GM23338 (cell line): ENCODE measurements at regions not wholly inside any gene's neighbourhood (a gene's known extent, or its start where the extent isn't known, plus 50 kb on each side); places are given as distances from the start of the nearest gene placed in this dataset.

Source experiments
- ATAC-seq: fragments of 200-7000 bp; cut with Tn5 transposase; 3 replicates; pipeline ENCODE4 v1.9.1; 2020
- DNase-seq: peaks from one replicate; pipeline ENCODE4 v3.0.0-alpha.2; 2015; ENCODE audit warnings: low spot score
- H2AFZ ChIP-seq: fragments of 200-600 bp; sonication (generic); 2 replicates; pipeline ENCODE4 v1.8.0; 2016; ENCODE audit warnings: antibody characterized with exemption, mild to moderate bottlenecking, moderate library complexity
- H3F3A ChIP-seq: fragments of 200-600 bp; sonication (generic); replicated peaks from 2 replicates; pipeline ENCODE4 v1.8.0; 2017; ENCODE audit warnings: antibody characterized with exemption, mixed run types, low read depth
- H3K27ac ChIP-seq: fragments of 200-600 bp; sonication (generic); 2 replicates; pipeline ENCODE4 v1.6.1; 2016; ENCODE audit warnings: low read depth
- H3K27me3 ChIP-seq: fragments of 200-600 bp; sonication (generic); 2 replicates; pipeline ENCODE4 v1.8.0; 2016; ENCODE audit warnings: mild to moderate bottlenecking, mixed run types, moderate library complexity; ENCODE audit not compliant: insufficient read depth
- H3K36me3 ChIP-seq: fragments of 200-600 bp; sonication (generic); 2 replicates; pipeline ENCODE4 v1.8.0; 2016; ENCODE audit warnings: mild to moderate bottlenecking; ENCODE audit not compliant: insufficient read depth
- H3K4me1 ChIP-seq: fragments of 200-600 bp; sonication (generic); 2 replicates; pipeline ENCODE4 v1.8.0; 2016; ENCODE audit warnings: mild to moderate bottlenecking, moderate library complexity; ENCODE audit not compliant: insufficient read depth
- H3K4me2 ChIP-seq: fragments of 200-600 bp; sonication (generic); 2 replicates; pipeline ENCODE4 v1.7.1; 2017; ENCODE audit warnings: mixed run types
- H3K4me3 ChIP-seq: fragments of 200-600 bp; sonication (generic); 2 replicates; pipeline ENCODE4 v1.6.1; 2016; ENCODE audit warnings: mixed run types
- H3K79me2 ChIP-seq: fragments of 200-600 bp; sonication (generic); replicated peaks from 2 replicates; pipeline ENCODE4 v1.8.0; 2017; ENCODE audit warnings: mild to moderate bottlenecking; ENCODE audit not compliant: insufficient read depth
- H3K9me2 ChIP-seq: fragments of 200-600 bp; sonication (generic); 2 replicates; pipeline ENCODE4 v1.8.0; 2017; ENCODE audit not compliant: insufficient read depth
- H4K20me1 ChIP-seq: fragments of 200-600 bp; sonication (generic); replicated peaks from 2 replicates; pipeline ENCODE4 v1.8.0; 2017; ENCODE audit warnings: mild to moderate bottlenecking; ENCODE audit not compliant: insufficient read depth
- H3K27ac Mint-ChIP-seq: 2 replicates; pipeline ENCODE4 v1.8.0; 2020; ENCODE audit warnings: inconsistent platforms, mild to moderate bottlenecking, moderate library complexity, mixed read lengths
- H3K27me3 Mint-ChIP-seq: 3 replicates; pipeline ENCODE4 v1.8.0; 2022; ENCODE audit warnings: low read depth, mild to moderate bottlenecking, moderate library complexity, mixed read lengths, inconsistent platforms; ENCODE audit not compliant: insufficient read depth, poor library complexity
- H3K36me3 Mint-ChIP-seq: 3 replicates; pipeline ENCODE4 v1.8.0; 2021; ENCODE audit warnings: low read depth, mild to moderate bottlenecking, inconsistent platforms, moderate library complexity, mixed read lengths
- H3K4me1 Mint-ChIP-seq: 3 replicates; pipeline ENCODE4 v1.8.0; 2020; ENCODE audit warnings: mild to moderate bottlenecking, inconsistent platforms, mixed read lengths
- H3K4me3 Mint-ChIP-seq: 3 replicates; pipeline ENCODE4 v1.8.0; 2021; ENCODE audit warnings: moderate library complexity, mild to moderate bottlenecking, inconsistent platforms, mixed read lengths
- H3K9me3 Mint-ChIP-seq: 3 replicates; pipeline ENCODE4 v1.8.0; 2020; ENCODE audit warnings: moderate library complexity, mild to moderate bottlenecking, inconsistent platforms, mixed read lengths
- CREB1 ChIP-seq: fragments of 250-450 bp; sonication (Bioruptor Pico); IDR thresholded peaks from 2 replicates; pipeline ENCODE4 v1.5.0; 2020; ENCODE audit warnings: low read depth, mild to moderate bottlenecking, moderate library complexity
- CTCF ChIP-seq, 2 experiments: fragments of 200-600 bp in 1 of 2; sonication (generic) in 1 of 2; conservative IDR thresholded peaks; 2 replicates each; pipeline versions ENCODE4 v1.5.1 to v1.6.1; 2016 to 2017; ENCODE audit warnings: antibody characterized with exemption in 2 of 2, low read depth in 2 of 2, mild to moderate bottlenecking in 2 of 2, moderate library complexity in 1 of 2
- ETS1 ChIP-seq: IDR thresholded peaks from 2 replicates; pipeline ENCODE4 v1.6.1; 2016; ENCODE audit warnings: antibody characterized with exemption
- JUNB ChIP-seq: IDR thresholded peaks from one replicate; pipeline ENCODE4 v1.6.1; 2016; ENCODE audit warnings: antibody characterized with exemption; ENCODE audit not compliant: unreplicated experiment
- NANOG ChIP-seq: IDR thresholded peaks from 2 replicates; pipeline ENCODE4 v1.6.1; 2016; ENCODE audit warnings: antibody characterized with exemption, borderline replicate concordance
- POLR2AphosphoS5 ChIP-seq: IDR thresholded peaks from 2 replicates; pipeline ENCODE4 v1.6.1; 2016; ENCODE audit warnings: antibody characterized with exemption, low read depth
- STAT1 ChIP-seq: IDR thresholded peaks from one replicate; pipeline ENCODE4 v1.6.1; 2016; ENCODE audit warnings: antibody characterized with exemption; ENCODE audit not compliant: unreplicated experiment
- ZNF114 ChIP-seq: fragments of 250-450 bp; sonication (Bioruptor Pico); IDR thresholded peaks from 2 replicates; pipeline ENCODE4 v1.5.0; 2020; ENCODE audit warnings: mild to moderate bottlenecking, moderate library complexity
- ZNF331 ChIP-seq: fragments of 250-450 bp; sonication (Bioruptor Pico); IDR thresholded peaks from 2 replicates; pipeline ENCODE4 v1.5.0; 2020; ENCODE audit warnings: low read depth, mild to moderate bottlenecking, moderate library complexity

GRCh38 chr15:97037080-97037479 lies 706.6 kb downstream of the NR2F2 start:
- Histone ChIP-seq H3K4me3 (no peak overlapping the region), H2AFZ (peak overlapping the region; percentile 45; the same call in 1 of the 2 replicates), H4K20me1 (no peaks in the 10 kb centered on the region), H3K27me3 (no peaks in the 10 kb centered on the region), H3K36me3 (no peaks in the 10 kb centered on the region), H3K9me2 (no peaks in the 10 kb centered on the region), H3K79me2 (no peaks in the 10 kb centered on the region), H3K4me2 (no peak overlapping the region), H3K27ac (no peak overlapping the region), H3F3A (no peaks in the 10 kb centered on the region), H3K4me1 (peaks cover 9% of the 10 kb centered on the region; the same call in 1 of the 2 replicates)
- H3K4me3 Mint-ChIP-seq, result no peak overlapping the region
- no peak overlapping the region for H3K27ac Mint-ChIP-seq
- no peaks in the 10 kb centered on the region for H3K36me3 Mint-ChIP-seq
- no peak for DNase-seq
- peaks cover 6% of the 10 kb centered on the region for H3K4me1 Mint-ChIP-seq
- no peaks in the 10 kb centered on the region for H3K27me3 Mint-ChIP-seq
- TF ChIP-seq JUNB (no peak), STAT1 (no peak)
- no peaks in the 10 kb centered on the region; the same call in 2 of the 3 replicates for H3K9me3 Mint-ChIP-seq
- no peak for ATAC-seq

- no peak overlapping the region for H3K4me2 ChIP-seq
- no peaks in the 10 kb centered on the region for H3F3A ChIP-seq
- H4K20me1 ChIP-seq, result no peaks in the 10 kb centered on the region
- DNase-seq, result no peak
- no peak for ATAC-seq
- H2AFZ ChIP-seq, result no peak overlapping the region
- TF ChIP-seq NANOG, result no peak
- no peak for TF ChIP-seq ZNF331
- no peak for TF ChIP-seq ETS1
- no peak for TF ChIP-seq ZNF114
- Mint-ChIP-seq H3K4me1 (no peaks in the 10 kb centered on the region), H3K27ac (no peak overlapping the region), H3K36me3 (no peaks in the 10 kb centered on the region), H3K27me3 (peaks cover 2% of the 10 kb centered on the region), H3K9me3 (no peaks in the 10 kb centered on the region; the same call in 2 of the 3 replicates), H3K4me3 (no peak overlapping the region)
- H3K36me3 ChIP-seq, result no peaks in the 10 kb centered on the region
- no peaks in the 10 kb centered on the region for H3K79me2 ChIP-seq
- no peak overlapping the region for H3K27ac ChIP-seq
- peaks cover 5% of the 10 kb centered on the region; the same call in 1 of the 2 replicates for H3K9me2 ChIP-seq
- no peaks in the 10 kb centered on the region for H3K27me3 ChIP-seq
- no peak overlapping the region for H3K4me3 ChIP-seq
- H3K4me1 ChIP-seq, result no peaks in the 10 kb centered on the region
Observed at GRCh38 chr15:97045666-97046421, 715.3 kb downstream of the NR2F2 start.

- no peak overlapping the region for H3K4me2 ChIP-seq
- Mint-ChIP-seq H3K4me1 (peaks cover 2% of the 10 kb centered on the region; the same call in 2 of the 3 replicates), H3K27ac (no peak overlapping the region), H3K9me3 (no peaks in the 10 kb centered on the region), H3K36me3 (no peaks in the 10 kb centered on the region), H3K27me3 (peaks cover 3% of the 10 kb centered on the region), H3K4me3 (no peak overlapping the region)
- H3K27ac ChIP-seq, result no peak overlapping the region
- H2AFZ ChIP-seq, result no peak overlapping the region
- no peaks in the 10 kb centered on the region for H3K79me2 ChIP-seq
- H3K9me2 ChIP-seq, result peaks cover 7% of the 10 kb centered on the region; the same call in 1 of the 2 replicates
- DNase-seq (no peak), ATAC-seq (no peak)
- no peak overlapping the region for H3K4me3 ChIP-seq
- H3K27me3 ChIP-seq, result no peaks in the 10 kb centered on the region
- H3F3A ChIP-seq, result no peaks in the 10 kb centered on the region
- H3K4me1 ChIP-seq, result no peaks in the 10 kb centered on the region
- no peaks in the 10 kb centered on the region for H3K36me3 ChIP-seq
- H4K20me1 ChIP-seq, result no peaks in the 10 kb centered on the region
- TF ChIP-seq CTCF (conservative IDR thresholded peaks at IDR 0.05; ENCODE audit: low read depth in 2 of 2) (no peak), POLR2AphosphoS5 (no peak), ZNF331 (no peak), STAT1 (no peak), CREB1 (no peak)
Observed at GRCh38 chr15:97052513-97052912, 722.0 kb downstream of the NR2F2 start.
